Peyer's patch (tissue), 4 donors: ENCODE measurements at regions not wholly inside any gene's neighbourhood (a gene's known extent, or its start where the extent isn't known, plus 50 kb on each side); places are given as distances from the start of the nearest gene placed in this dataset.

Source experiments
- CTCF ChIP-seq, 6 experiments: fragments of 450-650 bp in 4 of 6; fragments of 200-600 bp in 2 of 6; sonication (generic) in 1 of 6; IDR thresholded peaks; one replicate each; pipeline ENCODE4 v1.5.1; 2017 to 2019; ENCODE audit warnings: antibody characterized with exemption in 6 of 6, mild to moderate bottlenecking in 3 of 6, moderate library complexity in 1 of 6
- POLR2A ChIP-seq, 2 donors: fragments of 450-650 bp; IDR thresholded peaks; one replicate each; pipeline ENCODE4 v1.5.1; 2017; ENCODE audit warnings: antibody characterized with exemption in 2 of 2, mild to moderate bottlenecking in 2 of 2, moderate library complexity in 2 of 2

DNA sequence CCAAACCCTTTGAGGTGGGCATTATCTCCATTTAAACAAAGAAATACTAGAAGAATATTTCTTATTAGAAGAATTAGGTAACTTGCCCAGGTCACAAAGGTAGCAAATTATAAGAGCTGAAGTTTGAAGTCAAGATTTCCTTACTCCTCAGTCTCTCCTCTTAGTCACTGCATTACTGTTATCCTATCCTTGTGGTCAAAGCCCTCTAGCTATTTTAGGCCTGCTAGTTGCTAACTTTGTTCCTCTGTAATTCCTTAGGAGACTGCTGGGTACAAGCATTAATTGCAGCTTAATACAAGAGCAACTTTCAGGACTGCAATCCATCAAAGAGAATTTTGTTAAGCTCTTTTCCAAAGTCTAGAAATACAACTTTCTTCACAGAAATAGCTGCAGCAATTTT is 528.2 kb downstream of the ZIC1 start:
- no peak for TF ChIP-seq CTCF (IDR thresholded peaks at IDR 0.05)
- no peak for TF ChIP-seq POLR2A (IDR thresholded peaks at IDR 0.05)
